Heart right ventricle (tissue), 16 donors: ENCODE measurements at regions not wholly inside any gene's neighbourhood (a gene's known extent, or its start where the extent isn't known, plus 50 kb on each side); places are given as distances from the start of the nearest gene placed in this dataset.

Experiments used
- ATAC-seq, 8 donors: fragments of 200-7000 bp; cut with Tn5 transposase; one replicate each; pipeline ENCODE4 v1.9.1; 2020; ENCODE audit warnings: mild to moderate bottlenecking in 8 of 8, moderate library complexity in 8 of 8, moderate number of reproducible peaks in 1 of 8
- DNase-seq, 2 donors: peaks; one replicate each; pipeline ENCODE4 v3.0.0-alpha.2; 2020
- H3K27ac ChIP-seq, 10 donors: fragments of 200-600 bp; sonication (generic) in 2 of 10; one replicate each; pipeline versions ENCODE4 v1.5.0 to v1.8.0; 2020 to 2022; ENCODE audit warnings: mild to moderate bottlenecking in 3 of 10
- H3K27me3 ChIP-seq, 7 donors: fragments of 200-600 bp; one replicate each; pipeline ENCODE4 v1.8.0; 2021 to 2022; ENCODE audit warnings: mild to moderate bottlenecking in 2 of 7
- H3K36me3 ChIP-seq, 9 donors: fragments of 200-600 bp; sonication (generic) in 1 of 9; one replicate each; pipeline versions ENCODE4 v1.5.0 to v1.8.0; 2020 to 2022; ENCODE audit warnings: mild to moderate bottlenecking in 2 of 9
- H3K4me1 ChIP-seq, 9 donors: fragments of 200-600 bp; sonication (generic) in 1 of 9; one replicate each; pipeline versions ENCODE4 v1.5.0 to v1.8.0; 2020 to 2022; ENCODE audit warnings: mild to moderate bottlenecking in 4 of 9
- H3K4me3 ChIP-seq, 10 donors: fragments of 200-600 bp; sonication (generic) in 2 of 10; one replicate each; pipeline versions ENCODE4 v1.5.0 to v1.8.0; 2020 to 2022; ENCODE audit warnings: mild to moderate bottlenecking in 7 of 10, moderate library complexity in 2 of 10
- H3K9me3 ChIP-seq, 11 donors: fragments of 200-600 bp in 10 of 11; sonication (generic) in 2 of 11; one replicate each; pipeline versions ENCODE4 v1.5.0 to v1.8.0; 2013 to 2022; ENCODE audit warnings: mild to moderate bottlenecking in 2 of 11, control low read depth in 1 of 11, moderate library complexity in 1 of 11
- WGBS, 2 donors: extraction: QIAGEN DNeasy Blood & Tissue Kit; methylation state at CpG; one replicate each; pipeline ENCODE4 v1.1.7; 2013; ENCODE audit warnings: inconsistent platforms in 1 of 2; 5-methylcytosine and 5-hydroxymethylcytosine counted together
- intact Hi-C, 10 donors: fragments of 100-400 bp; cut with DNase I; formaldehyde crosslinking; loops; one replicate each; pipeline versions ENCODE4 v1.11.1 to v1.14.2; 2022
- TF ChIP-seq, protein P1 (sequence below), 9 donors: fragments of 200-600 bp; sonication (generic) in 2 of 9; IDR thresholded peaks; one replicate each; pipeline versions ENCODE4 v1.5.0 to v1.8.0; 2021 to 2022; ENCODE audit warnings: antibody characterized with exemption in 9 of 9, mild to moderate bottlenecking in 5 of 9, moderate library complexity in 1 of 9
- donor health status: Arrhythmogenic right ventricular cardiomyopathy.
- donor health status: ischemic (EF 13 %, LVEDD 7.1; RV severe dilation, severe dysfunction).
- donor health status: healthy with polysubstance abuse.
- donor health status: DM: no; HTN: yes; CAD: no.
- donor health status: DM: no; HTN: no; CAD: no.
- donor health status: ischemic (EF 25% LVEDD 6.9; RV normal size, moderate dysfunction).
- donor health status: ischemic (EF 25% LVEDD 5.7; RV mildly dilated, moderate dysfunction).
- donor health status: healthy.
- donor health status: DM: yes; HTN: yes; CAD: no.
- donor health status: Ischemic cardiomyopathy.
- donor health status: ischemic (EF 35%, LVEDD 5.7; RV mildly dilated, moderate dysfunction).
- donor health status: nonischemic (EF 11% LVEDD 7.7; RV severe dilation, severe dysfunction).
- donor health status: DM: yes; HTN: yes; CAD: no.
- donor health status: PGD.
- donor health status: ischemic (EF 29% LVEDD 5.4; RV normal size, mild dysfunction).
- donor health status: nonischemic (EF 23%, LVEDD 6.1; RV moderate dilation, normal function).

DNA sequence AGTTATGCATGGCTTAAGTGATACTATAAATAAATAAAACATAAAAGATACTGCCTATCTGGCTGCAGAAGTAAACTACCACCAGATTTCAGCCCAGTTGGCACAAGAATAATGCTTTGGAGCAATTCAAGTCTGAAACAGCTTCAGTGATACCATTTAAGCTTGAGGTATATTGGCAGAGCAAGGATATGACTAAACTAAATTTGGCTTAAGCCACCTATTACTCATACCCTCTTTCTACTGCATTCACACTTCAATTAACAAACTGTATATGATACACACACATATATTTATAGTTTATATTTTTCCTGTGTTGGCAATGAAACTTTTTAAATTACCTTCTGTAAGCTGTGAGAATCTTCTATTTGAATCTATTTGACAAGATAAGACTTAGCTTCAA, 431.9 kb downstream of the ANXA1 start:
- no peaks in the 10 kb centered on the region for H3K9me3 ChIP-seq
- H3K4me3 ChIP-seq = no peak overlapping the region
- no peak overlapping the region for H3K27ac ChIP-seq
- DNase-seq = no peak
- no peaks in the 10 kb centered on the region for H3K36me3 ChIP-seq
- H3K4me1 ChIP-seq = no peaks in the 10 kb centered on the region
- no peaks in the 10 kb centered on the region for H3K27me3 ChIP-seq
- intact Hi-C loops = no loop called here
- ATAC-seq = peak in 2 of 8 donors; percentile 56 to 74
- TF ChIP-seq, protein P1, sequence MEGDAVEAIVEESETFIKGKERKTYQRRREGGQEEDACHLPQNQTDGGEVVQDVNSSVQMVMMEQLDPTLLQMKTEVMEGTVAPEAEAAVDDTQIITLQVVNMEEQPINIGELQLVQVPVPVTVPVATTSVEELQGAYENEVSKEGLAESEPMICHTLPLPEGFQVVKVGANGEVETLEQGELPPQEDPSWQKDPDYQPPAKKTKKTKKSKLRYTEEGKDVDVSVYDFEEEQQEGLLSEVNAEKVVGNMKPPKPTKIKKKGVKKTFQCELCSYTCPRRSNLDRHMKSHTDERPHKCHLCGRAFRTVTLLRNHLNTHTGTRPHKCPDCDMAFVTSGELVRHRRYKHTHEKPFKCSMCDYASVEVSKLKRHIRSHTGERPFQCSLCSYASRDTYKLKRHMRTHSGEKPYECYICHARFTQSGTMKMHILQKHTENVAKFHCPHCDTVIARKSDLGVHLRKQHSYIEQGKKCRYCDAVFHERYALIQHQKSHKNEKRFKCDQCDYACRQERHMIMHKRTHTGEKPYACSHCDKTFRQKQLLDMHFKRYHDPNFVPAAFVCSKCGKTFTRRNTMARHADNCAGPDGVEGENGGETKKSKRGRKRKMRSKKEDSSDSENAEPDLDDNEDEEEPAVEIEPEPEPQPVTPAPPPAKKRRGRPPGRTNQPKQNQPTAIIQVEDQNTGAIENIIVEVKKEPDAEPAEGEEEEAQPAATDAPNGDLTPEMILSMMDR (IDR thresholded peaks at IDR 0.05) = no peak

DNA sequence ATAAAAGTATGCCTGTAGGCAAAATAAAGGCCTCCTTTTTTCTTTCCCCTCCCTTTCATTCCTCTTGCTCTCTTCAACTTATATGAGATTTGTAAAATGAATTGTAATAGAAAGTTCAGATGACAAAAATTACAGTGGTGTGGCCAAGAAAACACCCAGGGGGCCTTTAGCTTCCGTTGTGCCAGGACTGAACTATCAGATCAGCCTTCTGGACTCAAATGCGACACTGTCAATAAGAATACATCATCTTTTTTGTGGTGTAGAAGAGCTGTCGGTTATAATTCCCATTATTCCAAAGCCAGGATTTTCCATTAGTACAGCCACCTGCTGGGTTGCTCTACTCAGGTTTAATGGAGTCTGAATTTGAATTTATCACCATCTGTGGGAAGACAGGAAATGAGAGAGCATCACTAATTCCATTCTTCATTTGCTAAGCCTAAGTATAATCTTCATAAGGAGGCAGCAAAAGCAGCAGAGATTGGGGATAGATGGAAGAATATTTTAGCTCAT, 443.4 kb downstream of the ANXA1 start:
- H3K4me1 ChIP-seq = peaks cover 0 to 4% (median 0%) of the 10 kb centered on the region in 9 donors
- intact Hi-C loops = no loop called here
- TF ChIP-seq, protein P1 (IDR thresholded peaks at IDR 0.05) = no peak
- H3K4me3 ChIP-seq = no peak overlapping the region
- DNase-seq (no peak), ATAC-seq (no peak)
- no peaks in the 10 kb centered on the region for H3K27me3 ChIP-seq
- no peak overlapping the region for H3K27ac ChIP-seq
- H3K36me3 ChIP-seq = no peaks in the 10 kb centered on the region
- no peaks in the 10 kb centered on the region for H3K9me3 ChIP-seq
- 72 to 78% methylated on average over 3 of the region's 3 CpGs for WGBS, 2 donors

DNA sequence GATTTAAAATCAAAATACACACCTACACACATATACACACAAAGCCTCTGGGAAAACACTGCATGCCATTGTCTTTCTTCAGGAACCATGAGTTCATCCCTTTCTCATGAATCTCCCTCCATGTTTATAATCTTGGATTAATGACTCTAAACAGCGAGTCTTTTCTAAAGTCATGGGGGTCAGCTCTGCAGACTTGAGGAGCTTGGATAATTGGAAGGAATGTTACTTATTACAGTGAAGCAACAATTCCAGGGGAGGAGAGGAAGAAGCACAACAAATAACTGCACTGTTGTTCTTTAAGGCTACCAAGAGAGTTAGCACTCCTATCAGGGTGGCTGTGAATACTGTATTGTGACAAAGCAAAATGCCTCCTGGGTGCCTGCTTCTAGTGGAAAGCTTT, 444.7 kb downstream of the ANXA1 start:
- WGBS, 2 donors = 67 to 75% methylated on average over 1 of the region's 1 CpG
- ATAC-seq (no peak), DNase-seq (no peak)
- H3K36me3 ChIP-seq = no peaks in the 10 kb centered on the region
- H3K27me3 ChIP-seq = no peaks in the 10 kb centered on the region
- no peak overlapping the region for H3K27ac ChIP-seq
- TF ChIP-seq, protein P1 (IDR thresholded peaks at IDR 0.05) = no peak
- intact Hi-C loops = no loop called here
- H3K9me3 ChIP-seq = no peaks in the 10 kb centered on the region
- H3K4me1 ChIP-seq = peaks cover 0 to 4% (median 0%) of the 10 kb centered on the region in 9 donors
- no peak overlapping the region for H3K4me3 ChIP-seq

DNA sequence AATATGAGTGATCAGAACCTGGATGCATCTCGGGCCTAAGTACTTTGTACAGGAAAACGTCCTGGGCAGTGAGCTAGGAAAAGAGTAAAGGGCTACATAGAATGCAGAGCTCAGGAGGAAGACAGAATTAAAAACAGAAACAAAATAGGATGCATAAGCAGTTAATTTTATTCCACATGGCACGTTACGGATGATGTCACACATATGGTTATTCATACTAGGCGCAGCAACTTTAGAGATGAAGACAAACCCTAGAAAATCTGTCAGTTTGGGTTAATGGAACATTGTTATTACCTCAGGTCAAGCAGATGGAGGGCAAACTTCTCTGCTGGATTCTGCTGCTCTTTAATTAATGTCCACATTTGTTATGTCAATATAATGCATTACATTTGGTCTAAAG, 445.4 kb downstream of the ANXA1 start:
- Histone ChIP-seq H3K9me3 (no peaks in the 10 kb centered on the region), H3K27me3 (no peaks in the 10 kb centered on the region), H3K27ac (no peak overlapping the region), H3K4me3 (no peak overlapping the region), H3K4me1 (peaks cover 0 to 4% (median 0%) of the 10 kb centered on the region in 9 donors), H3K36me3 (no peaks in the 10 kb centered on the region)
- WGBS, 2 donors = 78 to 79% methylated on average over 5 of the region's 5 CpGs
- TF ChIP-seq, protein P1 (IDR thresholded peaks at IDR 0.05) = no peak
- intact Hi-C loops = no loop called here
- DNase-seq (no peak), ATAC-seq (no peak)
